Keratinocyte (primary cell): ENCODE measurements at regions not wholly inside any gene's neighbourhood (a gene's known extent, or its start where the extent isn't known, plus 50 kb on each side); places are given as distances from the start of the nearest gene placed in this dataset.

Source experiments
- EZH2 ChIP-seq: IDR thresholded peaks from one replicate; pipeline ENCODE4 v1.6.1; 2012; ENCODE audit warnings: inconsistent platforms, mild to moderate bottlenecking, low read length, moderate library complexity
- TF ChIP-seq, protein P1 (sequence below), 3 experiments: IDR thresholded peaks in 1 of 3; conservative IDR thresholded peaks in 1 of 3; optimal IDR thresholded peaks in 1 of 3; 2 replicates in 2 of 3; 3 replicates in 1 of 3; pipeline versions ENCODE3 to v1.5.1; 2011; ENCODE audit warnings: low read length in 3 of 3, mild to moderate bottlenecking in 3 of 3, moderate library complexity in 2 of 3, control low read depth in 1 of 3, inconsistent platforms in 1 of 3; ENCODE audit not compliant: insufficient read depth in 2 of 3; ENCODE audit errors: extremely low read depth in 1 of 3

DNA sequence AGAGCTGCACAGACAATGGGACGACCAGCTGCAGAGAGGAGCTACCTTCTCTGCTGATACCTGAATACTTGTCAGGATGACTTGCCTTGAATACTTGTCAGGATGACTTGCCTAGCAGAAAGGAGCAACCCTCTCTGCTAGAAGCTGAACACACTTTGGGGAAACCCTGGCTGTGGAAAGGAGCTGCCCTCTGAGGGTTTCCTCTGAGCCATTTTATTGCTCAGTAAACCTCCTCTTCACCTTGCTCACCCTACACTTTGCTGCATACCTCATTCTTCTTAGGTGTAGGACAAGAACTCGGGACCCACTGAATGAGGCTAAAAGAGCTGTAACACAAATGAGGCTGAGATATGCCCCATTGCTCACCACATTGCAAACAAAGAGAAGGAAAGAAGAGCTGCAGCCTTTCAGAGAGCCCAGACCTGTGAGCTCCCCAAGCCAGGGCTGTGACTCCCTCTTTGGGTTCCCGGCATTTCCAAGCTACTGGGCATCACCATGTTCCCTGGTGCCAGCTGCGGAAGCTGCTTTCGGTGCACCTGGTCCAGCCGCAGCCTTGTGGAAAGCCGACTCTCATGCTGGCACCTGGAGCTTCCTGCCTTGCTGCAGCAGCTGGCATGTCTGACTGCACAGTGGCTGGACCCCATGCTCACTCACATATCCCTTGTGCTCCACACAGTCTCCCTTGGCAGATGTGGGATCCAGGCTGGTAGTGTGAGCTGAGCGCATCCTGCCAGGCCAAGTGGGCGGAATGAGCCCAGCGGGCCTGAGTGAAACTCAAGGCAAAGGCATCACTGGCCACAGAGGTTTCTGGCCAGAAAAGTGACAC is 106.7 kb upstream of the AHI1 start:
- TF ChIP-seq, protein P1, sequence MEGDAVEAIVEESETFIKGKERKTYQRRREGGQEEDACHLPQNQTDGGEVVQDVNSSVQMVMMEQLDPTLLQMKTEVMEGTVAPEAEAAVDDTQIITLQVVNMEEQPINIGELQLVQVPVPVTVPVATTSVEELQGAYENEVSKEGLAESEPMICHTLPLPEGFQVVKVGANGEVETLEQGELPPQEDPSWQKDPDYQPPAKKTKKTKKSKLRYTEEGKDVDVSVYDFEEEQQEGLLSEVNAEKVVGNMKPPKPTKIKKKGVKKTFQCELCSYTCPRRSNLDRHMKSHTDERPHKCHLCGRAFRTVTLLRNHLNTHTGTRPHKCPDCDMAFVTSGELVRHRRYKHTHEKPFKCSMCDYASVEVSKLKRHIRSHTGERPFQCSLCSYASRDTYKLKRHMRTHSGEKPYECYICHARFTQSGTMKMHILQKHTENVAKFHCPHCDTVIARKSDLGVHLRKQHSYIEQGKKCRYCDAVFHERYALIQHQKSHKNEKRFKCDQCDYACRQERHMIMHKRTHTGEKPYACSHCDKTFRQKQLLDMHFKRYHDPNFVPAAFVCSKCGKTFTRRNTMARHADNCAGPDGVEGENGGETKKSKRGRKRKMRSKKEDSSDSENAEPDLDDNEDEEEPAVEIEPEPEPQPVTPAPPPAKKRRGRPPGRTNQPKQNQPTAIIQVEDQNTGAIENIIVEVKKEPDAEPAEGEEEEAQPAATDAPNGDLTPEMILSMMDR (optimal IDR thresholded peaks at IDR 0.05 in 1 of 3, IDR thresholded peaks at IDR 0.05 in 1 of 3, conservative IDR thresholded peaks at IDR 0.05 in 1 of 3; ENCODE audit: extremely low read depth in 1 of 3, insufficient read depth in 2 of 3, low read length in 3 of 3), result no peak
- TF ChIP-seq EZH2, result no peak
